Astrocyte of the hippocampus (primary cell): ENCODE measurements at regions not wholly inside any gene's neighbourhood (a gene's known extent, or its start where the extent isn't known, plus 50 kb on each side); places are given as distances from the start of the nearest gene placed in this dataset.

ENCODE experiments used
- DNase-seq: peaks from one replicate; pipeline ENCODE4 v3.0.0; 2011; ENCODE audit warnings: low read depth, low spot score

- DNase-seq, result no peak
Observed at GRCh38 chr9:73459817-73460216, 308.2 kb downstream of the ANXA1 start.

- no peak for DNase-seq
Observed at GRCh38 chr9:73468716-73469115, 317.1 kb downstream of the ANXA1 start.

DNA sequence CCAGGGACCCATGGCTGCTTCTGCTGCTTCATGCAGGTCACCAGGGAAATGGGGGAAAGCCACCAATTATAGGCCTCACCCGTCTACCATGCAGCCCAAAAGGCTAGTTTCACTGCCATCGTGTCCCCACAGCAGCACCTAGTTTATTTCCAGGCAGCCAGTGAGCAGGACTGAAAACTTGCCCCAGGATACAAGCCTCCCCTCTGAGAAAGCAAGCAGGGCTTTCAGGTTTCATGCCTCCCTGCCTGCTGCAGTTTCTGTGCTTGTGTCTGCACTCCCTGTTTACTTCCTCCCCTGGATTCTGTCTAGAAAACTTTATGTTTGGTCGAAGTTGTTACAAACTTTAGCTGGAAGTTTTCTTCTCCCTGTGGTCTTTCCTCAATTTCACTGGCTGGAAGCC is 319.1 kb downstream of the ANXA1 start:
- no peak for DNase-seq

DNA sequence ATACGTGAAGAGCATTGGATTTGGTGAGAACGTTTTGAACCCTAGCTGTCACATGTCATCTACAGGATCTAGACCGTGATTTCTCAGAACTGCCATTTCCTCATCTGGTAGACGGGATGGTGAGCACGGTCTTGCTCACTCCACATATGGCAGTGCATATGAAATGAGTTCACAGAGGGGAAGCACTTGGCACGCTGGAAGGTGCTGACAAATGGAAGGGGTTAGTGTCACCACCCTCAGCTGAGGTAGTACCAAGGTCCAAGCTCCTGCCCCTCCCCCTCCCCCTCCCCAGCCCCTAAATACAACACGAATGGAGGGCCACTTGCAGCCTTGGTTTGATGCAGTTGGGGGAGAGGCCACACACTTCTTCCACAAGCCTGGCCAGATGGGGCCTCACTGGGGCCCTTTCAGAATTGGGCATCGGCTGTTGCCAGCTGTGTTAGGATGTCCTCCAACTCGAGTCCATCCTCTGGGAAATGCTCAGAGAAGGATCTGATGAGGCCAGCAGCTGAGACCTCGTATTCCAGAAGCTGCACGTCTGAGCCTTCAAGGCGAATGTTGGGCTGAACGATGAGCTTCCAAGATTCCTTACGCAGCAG is 322.4 kb downstream of the ANXA1 start:
- no peak for DNase-seq

GRCh38 chr9:73474625-73475024 is 323.0 kb downstream of the ANXA1 start:
- DNase-seq, result no peak

DNA sequence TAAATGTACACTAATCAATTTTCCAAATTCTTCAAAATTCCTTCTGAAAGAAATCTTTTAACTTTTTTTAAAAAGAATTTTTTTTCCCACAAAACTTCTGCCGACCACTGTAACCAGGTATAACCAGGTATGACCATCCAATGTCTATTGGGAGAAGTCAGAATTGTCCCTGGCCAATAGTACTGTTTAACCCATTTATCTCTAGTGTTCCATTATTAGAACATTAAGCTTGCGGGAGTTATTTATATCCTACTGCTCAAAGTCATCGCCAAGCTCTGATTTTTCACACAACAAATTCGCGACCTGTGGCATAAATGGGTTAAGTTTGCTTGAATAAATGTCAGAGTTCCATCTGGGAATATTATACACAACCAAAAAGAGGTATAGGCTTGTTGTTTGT is 343.2 kb downstream of the ANXA1 start:
- no peak for DNase-seq

GRCh38 chr9:73497796-73498195 is 346.1 kb downstream of the ANXA1 start:
- no peak for DNase-seq

GRCh38 chr9:73515216-73515615 is 363.6 kb downstream of the ANXA1 start:
- no peak for DNase-seq

DNA sequence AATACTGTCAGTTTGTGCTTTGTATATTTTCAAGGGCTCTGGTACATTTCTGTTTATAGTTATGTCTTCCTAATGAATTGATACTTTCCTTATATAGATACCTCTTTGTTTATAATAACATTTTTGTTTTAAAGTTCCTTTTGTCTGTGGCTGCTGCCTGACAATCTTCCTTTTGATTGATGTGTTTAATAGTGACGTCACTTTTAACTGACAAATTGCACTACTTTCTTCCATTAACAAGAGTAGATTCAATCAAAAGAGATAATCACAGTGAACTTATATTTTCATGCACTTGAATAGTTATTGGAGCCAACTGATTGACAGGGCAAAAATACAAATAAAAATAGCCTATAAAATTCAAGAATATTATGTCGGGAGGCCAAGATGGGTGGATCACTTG is 371.7 kb downstream of the ANXA1 start:
- DNase-seq, result no peak

DNA sequence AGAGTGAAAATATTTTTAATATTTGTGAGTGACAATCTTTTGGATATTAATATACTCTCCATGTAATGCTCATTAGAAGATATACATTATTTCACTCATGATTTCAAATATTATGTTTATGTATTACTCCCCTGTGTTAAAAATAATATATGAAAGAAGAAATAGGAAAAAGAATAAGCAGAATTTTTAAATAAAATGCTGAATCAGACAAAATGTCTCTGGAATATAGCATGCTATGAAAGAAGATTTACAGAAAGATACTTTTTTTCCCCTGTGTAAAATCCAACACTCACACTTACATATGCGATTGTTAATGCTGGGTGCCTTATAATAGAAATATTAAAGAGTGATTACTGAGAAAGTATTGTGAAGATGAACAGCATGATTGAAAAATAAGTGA is 373.7 kb downstream of the ANXA1 start:
- no peak for DNase-seq

DNA sequence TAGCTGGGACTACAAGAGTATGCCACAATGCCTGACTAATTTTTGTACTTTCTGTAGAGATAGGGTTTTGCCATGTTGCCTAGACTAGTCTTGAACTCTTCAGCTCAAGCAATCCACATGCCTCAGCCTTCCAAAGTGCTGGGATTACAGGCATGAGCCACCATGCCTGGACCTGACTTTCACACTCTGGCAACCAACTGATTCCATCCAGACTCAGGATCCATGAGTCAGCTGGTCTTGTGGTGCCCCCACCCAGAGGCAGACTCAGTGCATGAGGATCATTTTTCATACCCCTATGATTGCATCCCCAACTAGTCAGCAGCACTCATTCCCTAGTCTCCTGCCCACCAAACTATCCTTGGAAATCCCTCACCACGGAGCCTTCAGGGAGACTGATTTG is 375.9 kb downstream of the ANXA1 start:
- DNase-seq, result no peak

- no peak for DNase-seq
Observed at GRCh38 chr9:73528926-73529325, 377.3 kb downstream of the ANXA1 start.

DNA sequence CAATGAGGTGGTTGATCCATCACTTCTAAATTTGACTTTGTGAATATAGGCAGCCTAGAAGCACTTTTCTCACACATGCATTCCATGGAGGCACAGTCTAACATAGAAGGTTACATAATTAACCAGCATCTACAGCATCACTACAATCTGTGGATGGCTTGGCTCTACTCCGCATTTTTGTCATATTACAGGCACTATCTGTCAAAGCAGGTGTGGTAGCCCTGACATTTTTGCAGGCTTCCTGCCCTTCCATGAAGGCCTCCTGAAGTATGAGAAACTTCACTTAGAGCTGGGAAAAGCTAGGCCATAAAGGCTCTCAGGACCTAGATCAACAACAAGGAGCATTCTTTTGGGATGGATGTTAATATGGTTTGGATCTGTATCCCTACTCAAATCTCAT is 378.0 kb downstream of the ANXA1 start:
- no peak for DNase-seq

GRCh38 chr9:73531051-73531532 is 379.4 kb downstream of the ANXA1 start:
- no peak for DNase-seq

DNA sequence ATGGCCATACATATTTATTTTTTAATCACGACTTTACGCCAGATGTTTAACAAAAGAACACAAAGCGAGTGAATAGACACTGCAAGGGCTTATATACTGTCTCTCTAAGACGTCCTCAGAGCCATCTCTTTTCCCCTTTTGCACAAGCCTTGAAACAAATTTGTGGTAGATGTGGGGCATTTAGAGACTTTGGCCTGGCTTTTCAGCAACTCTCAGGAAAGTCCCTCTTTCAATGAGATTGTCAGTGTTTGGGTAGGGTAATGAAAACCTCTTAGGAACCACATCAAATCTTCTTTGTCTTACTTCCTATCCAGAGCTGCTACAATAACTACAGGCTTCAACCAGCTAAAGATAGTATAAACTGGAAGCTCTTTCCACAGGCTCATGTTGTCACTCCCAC is 380.0 kb downstream of the ANXA1 start:
- DNase-seq, result no peak

DNA sequence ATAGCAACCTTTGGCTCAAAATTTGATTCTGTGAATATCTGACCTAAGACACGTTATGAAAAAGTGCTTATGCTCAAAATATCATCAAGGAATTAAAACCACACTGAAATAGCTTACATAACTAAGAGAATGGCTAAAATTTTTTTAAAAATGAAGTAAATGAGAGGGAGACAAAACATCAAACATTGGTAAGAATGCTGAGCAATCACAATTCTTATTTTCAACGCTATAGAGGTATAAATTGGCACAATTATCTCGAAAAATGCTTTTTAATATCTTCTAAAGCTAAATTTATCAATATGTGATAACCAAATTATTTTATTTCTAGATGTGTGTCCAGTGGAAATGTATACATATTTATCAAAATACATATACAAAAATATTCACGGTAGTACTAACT is 381.3 kb downstream of the ANXA1 start:
- no peak for DNase-seq

DNA sequence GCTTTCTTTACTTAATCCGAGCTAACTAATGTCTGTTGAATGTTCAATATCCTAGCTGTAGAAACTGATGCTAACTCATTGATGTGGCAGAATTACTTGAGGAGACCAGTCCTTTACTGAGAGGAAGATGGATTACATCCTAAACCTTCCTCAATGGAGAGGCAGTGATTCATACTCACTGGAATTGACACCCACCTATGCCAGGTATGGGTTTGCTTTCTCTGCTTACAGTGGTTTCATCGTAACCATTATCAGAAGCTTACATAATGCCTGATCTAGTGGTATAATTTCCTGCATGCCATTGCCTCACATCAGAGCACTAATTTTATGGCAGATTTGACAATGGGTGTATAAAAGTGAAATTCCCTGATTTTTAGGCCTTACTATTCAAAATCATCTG is 384.7 kb downstream of the ANXA1 start:
- no peak for DNase-seq

DNA sequence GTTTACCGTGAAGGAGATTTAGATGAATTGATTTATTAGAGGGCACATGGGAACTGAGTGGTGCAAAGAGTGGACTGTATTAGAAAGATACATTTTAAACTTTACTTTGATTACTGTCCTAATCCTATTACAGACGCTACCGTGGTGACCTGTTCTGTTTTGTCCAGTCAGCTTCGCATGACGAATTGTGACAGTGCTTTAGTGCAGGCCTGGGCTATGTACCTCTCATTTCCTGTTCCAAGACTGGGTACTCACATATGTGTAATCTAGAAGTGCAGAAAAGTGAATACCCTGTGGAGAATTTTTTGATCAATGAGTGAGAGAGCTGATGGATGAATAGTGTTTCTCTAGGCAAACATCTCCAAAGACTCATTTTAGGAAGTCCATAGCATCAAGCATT is 385.9 kb downstream of the ANXA1 start:
- DNase-seq, result no peak

DNA sequence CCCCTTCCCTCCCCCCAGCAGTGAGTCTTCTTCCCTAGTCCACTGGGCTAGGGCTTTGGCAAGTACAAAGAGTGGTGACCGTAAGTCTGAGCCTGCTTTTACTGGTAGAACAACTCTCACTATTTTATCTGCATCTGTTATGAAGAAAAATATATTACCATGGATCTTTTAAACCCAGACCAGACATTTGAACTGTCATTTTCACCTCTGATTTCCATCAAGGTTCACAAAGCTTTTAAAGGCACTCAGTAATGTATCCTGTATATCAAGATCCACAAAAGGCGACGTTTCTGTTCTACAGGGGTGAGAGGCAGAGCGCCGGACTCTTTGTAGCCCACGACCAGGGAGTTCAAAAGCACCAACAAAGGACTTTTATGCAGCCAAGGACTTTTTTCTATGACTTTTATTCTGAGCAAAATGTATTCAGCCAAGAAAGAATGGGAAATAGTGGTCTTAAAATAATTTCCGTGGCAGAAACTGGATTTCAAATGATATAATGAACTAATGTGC is 388.3 kb downstream of the ANXA1 start:
- DNase-seq, result no peak

DNA sequence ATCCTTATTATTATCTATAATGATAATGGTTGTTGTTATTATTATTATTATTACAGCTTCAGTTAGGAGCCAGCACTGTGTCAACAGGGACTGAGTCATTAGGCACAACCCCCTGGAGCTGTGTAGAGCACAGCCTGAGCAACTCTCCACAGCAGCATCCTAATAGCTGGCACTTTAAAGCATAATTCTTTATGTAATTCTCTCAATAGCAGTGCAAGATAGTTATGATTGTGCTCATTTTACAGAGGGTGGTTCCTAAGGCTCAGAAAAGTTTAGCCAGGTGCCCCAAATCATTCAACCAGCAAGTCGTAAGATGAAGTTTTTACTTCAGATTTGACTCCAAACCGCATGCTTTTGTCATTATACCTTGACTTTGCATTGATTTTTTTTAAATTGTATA is 390.3 kb downstream of the ANXA1 start:
- no peak for DNase-seq

- DNase-seq, result no peak
Observed at GRCh38 chr9:73543727-73544126, 392.1 kb downstream of the ANXA1 start.

DNA sequence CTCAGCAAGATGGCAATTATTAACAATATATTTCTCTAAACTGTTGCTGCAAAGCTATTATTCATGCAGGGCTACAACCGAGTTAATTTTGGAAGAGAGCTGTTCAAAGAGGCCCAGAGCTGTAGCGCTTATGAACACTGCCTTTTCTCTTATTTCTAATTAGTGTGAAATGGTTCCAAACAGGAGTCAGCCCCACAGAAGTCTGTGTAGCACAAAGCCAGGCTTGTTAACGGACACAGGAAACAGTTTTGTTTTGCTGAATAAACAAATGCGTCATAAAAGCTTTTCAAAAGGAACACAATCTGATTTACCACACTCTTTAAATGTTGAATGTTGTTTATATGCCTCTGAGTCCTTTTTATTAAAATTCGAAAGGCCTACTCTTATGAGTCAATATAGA is 396.5 kb downstream of the ANXA1 start:
- DNase-seq, result peak; percentile 44

DNA sequence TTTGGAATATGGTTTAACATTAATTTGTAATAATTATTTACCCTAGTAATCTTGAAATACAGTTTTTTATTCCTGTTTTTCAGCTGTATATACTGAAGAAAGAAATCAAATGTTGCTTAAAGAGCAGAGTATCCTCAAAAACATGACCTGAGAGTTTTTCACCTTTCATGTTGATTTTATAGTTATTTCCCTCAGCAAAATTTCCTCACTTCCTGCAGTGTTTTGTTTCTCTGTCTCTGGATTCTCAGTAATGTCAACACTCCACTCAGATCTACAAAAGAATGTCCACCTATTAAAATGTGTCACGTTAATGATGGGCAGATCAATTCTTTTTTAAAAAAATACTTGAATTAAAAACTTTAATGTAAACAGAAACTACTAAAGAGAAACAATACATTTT is 398.3 kb downstream of the ANXA1 start:
- no peak for DNase-seq

- DNase-seq, result no peak
Observed at GRCh38 chr9:73553295-73553694, 401.6 kb downstream of the ANXA1 start.
